GOT3 (cell line): ENCODE measurements at regions not wholly inside any gene's neighbourhood (a gene's known extent, or its start where the extent isn't known, plus 50 kb on each side); places are given as distances from the start of the nearest gene placed in this dataset.

Experiments
- DNase-seq: peaks from one replicate; lab custom pipeline; 2025; ENCODE audit warnings: mixed read lengths; lab: John Stamatoyannopoulos, UW

GRCh38 chr17:31704483-31704882 lies 154.6 kb downstream of the COPRS start:
- no peak for DNase-seq

- DNase-seq = no peak
Observed at GRCh38 chr17:31702041-31702440, 157.0 kb downstream of the COPRS start.

DNA sequence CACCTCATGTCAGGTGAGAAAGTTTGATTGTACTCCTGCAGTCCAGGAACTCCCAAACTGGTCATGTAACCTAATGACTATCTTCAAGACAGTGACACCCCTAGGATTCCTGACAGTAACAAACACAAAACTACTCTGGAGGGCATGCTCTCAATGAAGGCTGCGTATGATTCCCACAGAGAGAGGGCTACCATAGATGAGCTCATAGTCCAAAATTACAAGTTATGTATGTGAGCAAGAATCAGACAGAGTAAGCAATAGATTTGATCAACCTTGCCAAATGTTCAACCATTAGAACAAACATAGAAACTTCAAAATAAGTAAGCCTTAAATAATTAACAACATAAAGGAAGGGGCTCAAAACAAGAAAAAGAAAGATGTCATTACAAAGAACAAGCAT lies 158.1 kb downstream of the COPRS start:
- no peak for DNase-seq

GRCh38 chr17:31699886-31700285 lies 159.2 kb downstream of the COPRS start:
- no peak for DNase-seq

GRCh38 chr17:31699281-31699680 lies 159.8 kb downstream of the COPRS start:
- DNase-seq = no peak

DNA sequence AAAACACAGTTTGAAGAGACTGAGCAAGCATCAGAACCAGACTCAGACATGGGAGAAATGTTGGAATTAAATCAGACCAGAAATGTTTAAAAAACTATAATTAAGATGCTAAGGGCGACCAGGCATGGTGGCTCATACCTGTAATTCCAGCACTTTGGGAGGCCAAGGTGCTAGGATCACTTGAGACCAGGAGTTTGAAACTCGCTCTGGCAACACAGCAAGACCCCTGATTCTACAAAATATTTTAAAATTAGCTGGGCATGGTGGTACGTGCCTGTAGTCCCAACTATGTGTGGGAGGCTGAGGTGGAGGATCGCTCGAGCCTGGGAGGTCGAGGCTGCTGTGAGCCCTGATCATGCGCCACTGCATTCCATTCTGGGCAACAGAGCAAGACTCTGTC lies 160.3 kb downstream of the COPRS start:
- DNase-seq = no peak

DNA sequence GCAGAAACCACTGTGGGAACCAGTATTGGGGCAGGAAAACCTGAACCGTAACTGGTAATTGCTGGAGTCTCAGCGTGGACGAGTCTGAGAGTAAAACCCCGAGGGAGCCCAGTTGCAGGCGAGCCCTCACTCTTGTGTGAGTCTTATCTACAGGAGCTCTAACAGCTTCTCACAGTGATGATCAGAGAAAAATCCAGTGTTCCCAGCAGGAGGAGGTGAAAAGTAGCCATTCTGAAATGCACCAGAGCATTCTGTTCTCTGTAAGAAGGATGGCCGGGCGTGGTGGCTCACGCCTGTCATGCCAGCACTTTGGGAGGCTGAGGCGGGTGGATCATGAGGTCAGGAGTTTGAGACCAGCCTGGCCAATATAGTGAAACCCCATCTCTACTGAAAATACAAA lies 161.2 kb downstream of the COPRS start:
- DNase-seq = no peak

DNA sequence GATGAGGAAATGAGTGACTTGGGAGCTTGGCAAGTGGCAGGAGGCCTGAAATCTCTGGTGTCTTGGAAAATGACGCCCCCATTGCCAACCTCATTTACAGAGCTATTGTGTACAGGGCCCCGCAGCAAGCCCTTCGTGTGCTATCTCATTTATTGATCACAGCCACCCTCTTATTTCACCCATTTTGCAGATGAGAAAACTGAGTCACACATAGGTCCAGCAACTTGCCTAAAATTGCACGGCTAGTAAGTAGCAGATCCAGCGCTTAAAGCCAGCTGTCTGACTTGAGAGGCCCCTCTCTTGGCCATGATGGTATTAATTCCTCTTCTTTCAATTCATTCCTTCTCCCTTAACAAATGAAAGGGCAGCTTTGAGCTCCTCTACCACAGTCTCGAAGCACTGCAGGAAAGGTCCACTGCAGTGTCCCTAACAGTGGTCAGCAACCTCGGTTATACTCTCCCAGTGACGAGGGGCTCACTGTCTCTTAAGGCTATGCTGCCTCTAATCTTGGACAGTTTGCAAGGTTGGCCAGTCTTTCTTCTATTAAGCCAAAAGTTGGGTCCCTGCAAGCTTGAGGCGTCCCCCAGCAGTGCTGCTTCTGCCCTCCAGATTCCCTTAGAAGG lies 162.2 kb downstream of the COPRS start:
- DNase-seq = no peak

GRCh38 chr17:31696184-31696602 lies 162.9 kb downstream of the COPRS start:
- peak; percentile 78 for DNase-seq

- no peak for DNase-seq
Observed at GRCh38 chr17:31695456-31696090, 163.5 kb downstream of the COPRS start.

DNA sequence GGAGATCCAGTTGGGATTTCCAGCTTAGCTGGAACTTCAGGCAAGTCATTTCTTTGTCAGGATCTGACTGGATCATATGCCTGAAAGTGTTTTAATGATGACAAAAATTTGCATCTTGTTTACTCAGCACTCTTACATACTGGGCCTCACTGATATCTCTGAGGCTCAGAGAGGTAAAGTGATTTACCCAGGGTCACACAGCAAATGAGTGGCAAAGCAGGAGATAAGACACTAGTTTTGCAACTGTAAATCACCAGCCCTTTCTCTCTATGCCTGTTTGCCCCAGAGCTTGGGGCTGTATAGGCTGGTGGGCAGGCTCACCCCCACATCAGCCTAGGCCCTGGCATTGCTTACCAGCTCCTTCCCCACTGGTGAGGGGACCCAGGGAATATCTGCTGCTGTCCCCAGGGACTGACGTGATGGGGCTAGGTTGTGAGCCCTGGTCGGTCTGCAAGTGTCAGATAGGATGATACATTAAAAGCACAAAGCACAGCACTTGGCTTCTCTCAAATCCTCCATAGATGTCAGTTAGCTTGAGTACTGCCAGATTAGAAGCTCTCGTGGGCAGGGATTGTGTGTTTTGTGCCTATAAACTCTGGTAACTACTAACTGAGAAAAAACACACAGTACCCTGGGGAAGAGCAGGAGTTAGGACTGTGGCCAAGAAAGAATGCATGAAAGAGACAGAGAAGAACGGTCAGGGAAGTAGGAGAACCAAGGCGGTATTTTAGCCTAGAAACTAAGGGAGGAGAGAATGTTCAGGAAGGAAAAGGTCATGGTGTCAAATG lies 165.4 kb downstream of the COPRS start:
- DNase-seq = no peak

- DNase-seq = no peak
Observed at GRCh38 chr17:31692632-31693031, 166.4 kb downstream of the COPRS start.

DNA sequence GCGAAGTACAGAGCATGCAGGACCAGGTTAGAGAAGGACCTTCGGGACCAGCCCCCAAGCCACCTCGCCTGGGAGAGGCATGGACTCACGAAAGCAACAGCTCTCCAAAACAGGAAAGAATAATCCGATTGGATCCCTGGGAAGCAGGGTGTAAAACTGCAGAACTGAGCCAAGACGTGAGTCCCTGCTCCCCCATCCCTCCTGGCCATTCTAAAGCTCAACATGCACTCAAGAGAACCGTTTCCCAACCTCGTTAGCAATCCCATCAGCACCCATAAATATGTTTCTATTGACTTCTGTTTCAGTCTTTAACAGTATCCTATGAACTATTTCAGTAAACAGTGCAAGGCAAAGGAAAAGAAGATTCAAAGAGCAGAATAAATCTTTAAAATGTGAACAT lies 167.0 kb downstream of the COPRS start:
- DNase-seq = no peak

DNA sequence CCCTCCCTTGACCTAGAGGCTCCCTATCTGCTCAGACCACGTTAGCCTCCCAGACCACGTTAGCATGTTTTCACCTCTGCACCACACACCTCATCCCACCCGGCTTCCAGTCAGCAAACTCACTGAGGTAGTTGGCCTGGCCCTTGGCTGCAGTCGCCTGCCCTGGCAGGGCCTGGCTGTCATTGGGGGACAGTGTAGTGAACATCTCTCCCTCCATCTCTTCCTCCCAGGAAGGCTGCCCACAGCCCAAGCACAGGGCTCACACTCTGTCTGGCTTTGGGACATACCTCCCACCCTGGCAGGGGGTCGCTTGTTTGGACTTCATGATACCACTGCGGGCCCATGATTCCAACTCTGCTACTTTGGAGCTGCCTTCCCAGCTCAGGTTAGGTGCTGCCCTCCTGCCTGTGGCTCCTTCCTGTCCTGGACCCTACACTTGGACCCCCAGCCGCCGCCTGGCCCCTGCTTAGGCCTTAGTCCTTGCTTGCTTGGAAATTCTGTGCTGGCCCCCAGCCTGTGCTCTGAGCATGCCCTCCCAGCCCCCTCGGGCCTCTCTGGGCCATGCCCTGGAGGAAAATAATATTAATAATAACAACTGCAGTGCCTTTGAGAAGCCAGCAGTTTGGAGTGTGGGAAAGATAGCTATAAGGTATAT lies 167.7 kb downstream of the COPRS start:
- DNase-seq = no peak

- no peak for DNase-seq
Observed at GRCh38 chr17:31690151-31690551, 168.9 kb downstream of the COPRS start.

- DNase-seq = no peak
Observed at GRCh38 chr17:31688701-31689100, 170.3 kb downstream of the COPRS start.

- no peak for DNase-seq
Observed at GRCh38 chr17:31687505-31688126, 171.4 kb downstream of the COPRS start.

GRCh38 chr17:31686495-31686894 lies 172.5 kb downstream of the COPRS start:
- no peak for DNase-seq

- no peak for DNase-seq
Observed at GRCh38 chr17:31684901-31685300, 174.1 kb downstream of the COPRS start.

DNA sequence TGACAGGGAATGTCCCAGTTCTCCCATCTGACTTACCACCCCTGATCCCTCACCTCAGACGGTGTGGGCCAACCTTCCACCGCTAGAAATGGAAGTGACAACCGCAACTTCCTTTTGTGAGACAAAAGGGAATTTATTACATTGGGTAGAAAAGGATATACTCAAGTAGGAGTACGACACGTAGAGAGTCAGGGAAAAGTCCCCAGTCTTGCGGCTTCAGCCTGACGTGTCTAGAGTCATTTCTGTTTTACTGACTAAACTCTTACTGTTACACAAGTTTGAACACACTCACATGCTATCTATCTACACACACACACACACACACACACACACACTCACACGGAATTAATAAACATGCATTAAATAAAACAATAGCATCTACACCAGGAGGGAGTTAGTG lies 178.9 kb downstream of the COPRS start:
- DNase-seq = no peak

DNA sequence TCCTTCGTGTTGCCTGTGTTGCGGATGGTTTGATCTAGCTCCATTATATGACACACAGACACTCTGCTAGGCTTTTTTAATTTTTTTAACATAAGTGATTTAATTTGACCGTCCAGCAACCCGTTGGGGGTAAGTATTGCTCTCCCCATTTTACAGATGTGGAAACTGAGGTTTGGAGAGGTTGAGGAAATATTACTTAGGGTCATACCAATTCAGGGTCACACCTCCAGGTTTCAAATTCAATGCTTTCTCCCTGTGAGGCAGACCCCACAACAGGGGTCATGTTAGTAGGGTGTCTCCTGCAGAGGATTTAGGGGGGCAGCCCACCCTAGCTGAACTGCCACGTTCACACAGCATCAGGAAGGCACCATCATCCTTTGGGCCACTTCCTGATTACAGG lies 179.4 kb downstream of the COPRS start:
- DNase-seq = no peak

- DNase-seq = no peak
Observed at GRCh38 chr17:31678431-31678830, 180.6 kb downstream of the COPRS start.
